Pancreas (tissue), 10 donors: ENCODE measurements at regions not wholly inside any gene's neighbourhood (a gene's known extent, or its start where the extent isn't known, plus 50 kb on each side); places are given as distances from the start of the nearest gene placed in this dataset.
A peak's percentile ranks its signal among the peaks of the same experiment; 100 is the strongest.

Source experiments
- ATAC-seq, 4 donors: fragments of 200-7000 bp; cut with Tn5 transposase; one replicate each; pipeline versions ENCODE4 v1.8.0 to v1.9.1; 2020; ENCODE audit warnings: mild to moderate bottlenecking in 4 of 4, moderate library complexity in 4 of 4
- DNase-seq, 6 donors: peaks; one replicate each; pipeline ENCODE4 v3.0.0-alpha.2; 2020
- FAIRE-seq: peaks from 2 replicates; lab custom pipeline; 2012; peaks lifted over from hg19 to GRCh38; lab: Jason Lieb, UNC
- H3K27ac ChIP-seq, 4 donors: fragments of 200-600 bp; sonication (generic); 1 replicate in 3 of 4; 2 replicates in 1 of 4; pipeline versions ENCODE4 v1.5.0 to v1.8.0; 2020
- H3K27me3 ChIP-seq, 4 donors: fragments of 200-600 bp; one replicate each; pipeline ENCODE4 v1.8.0; 2021
- H3K36me3 ChIP-seq, 3 donors: fragments of 200-600 bp; sonication (generic) in 1 of 3; one replicate each; pipeline versions ENCODE4 v1.5.0 to v1.8.0; 2020 to 2021
- H3K4me1 ChIP-seq, 3 donors: fragments of 200-600 bp; one replicate each; pipeline ENCODE4 v1.8.0; 2021
- H3K4me3 ChIP-seq, 4 donors: fragments of 200-600 bp; sonication (generic) in 2 of 4; one replicate each; pipeline versions ENCODE4 v1.5.0 to v1.8.0; 2020 to 2021
- H3K9me3 ChIP-seq, 4 donors: fragments of 200-600 bp; one replicate each; pipeline ENCODE4 v1.8.0; 2021
- WGBS, 2 donors: extraction: QIAGEN DNeasy Blood & Tissue Kit; methylation state at CpG; one replicate each; pipeline ENCODE4 v1.1.7; 2013; 5-methylcytosine and 5-hydroxymethylcytosine counted together
- intact Hi-C, 3 donors: fragments of 100-400 bp; cut with DNase I; formaldehyde crosslinking; loops; one replicate each; pipeline versions ENCODE4 v1.11.1 to v1.14.2; 2022
- TF ChIP-seq, protein P1 (sequence below), 4 donors: fragments of 200-600 bp; sonication (generic) in 3 of 4; IDR thresholded peaks; one replicate each; pipeline versions ENCODE4 v1.5.0 to v1.8.0; 2021; ENCODE audit warnings: antibody characterized with exemption in 4 of 4
- donor health status: healthy with polysubstance abuse.
- donor health status: DM: no; HTN: no; CAD: no; lungs with moderate emphysema.
- donor health status: DM: no; HTN: no; CAD: no.
- donor health status: control.
- donor health status: control.
- donor health status: Bipolar disorder and iron deficiency.
- donor health status: DM: yes; HTN: yes; CAD: no.
- donor health status: DM: no; HTN: no; CAD: no.
- donor health status: DM: no; HTN: no; CAD: no.
- donor health status: DM: yes; HTN: yes; CAD: no.

DNA sequence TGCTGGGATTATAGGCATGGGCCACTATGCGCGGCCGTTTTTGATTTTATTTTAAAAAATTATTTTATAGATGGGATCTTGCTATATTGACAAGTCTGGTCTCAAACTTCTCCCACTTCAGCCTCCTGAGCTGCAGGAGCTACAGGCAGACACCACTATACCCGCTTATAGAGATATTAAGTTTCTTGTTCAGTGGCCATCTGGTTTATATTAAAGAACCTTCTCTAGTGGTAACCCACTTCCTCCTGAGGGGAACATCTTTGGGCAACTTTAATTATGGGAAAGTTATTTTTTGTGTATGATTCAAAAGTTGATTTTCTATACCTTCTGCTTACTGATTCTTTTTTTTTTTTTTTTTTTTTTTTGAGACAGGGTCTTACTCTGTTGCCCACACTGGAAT lies 172.7 kb downstream of the KLF5 start:
- FAIRE-seq (no peak), DNase-seq (no peak), ATAC-seq (no peak)
- intact Hi-C loops: no loop called here
- Histone ChIP-seq H3K36me3 (no peaks in the 10 kb centered on the region), H3K27me3 (no peaks in the 10 kb centered on the region), H3K9me3 (no peaks in the 10 kb centered on the region), H3K4me3 (no peak overlapping the region), H3K4me1 (no peaks in the 10 kb centered on the region), H3K27ac (no peak overlapping the region)
- TF ChIP-seq, protein P1, sequence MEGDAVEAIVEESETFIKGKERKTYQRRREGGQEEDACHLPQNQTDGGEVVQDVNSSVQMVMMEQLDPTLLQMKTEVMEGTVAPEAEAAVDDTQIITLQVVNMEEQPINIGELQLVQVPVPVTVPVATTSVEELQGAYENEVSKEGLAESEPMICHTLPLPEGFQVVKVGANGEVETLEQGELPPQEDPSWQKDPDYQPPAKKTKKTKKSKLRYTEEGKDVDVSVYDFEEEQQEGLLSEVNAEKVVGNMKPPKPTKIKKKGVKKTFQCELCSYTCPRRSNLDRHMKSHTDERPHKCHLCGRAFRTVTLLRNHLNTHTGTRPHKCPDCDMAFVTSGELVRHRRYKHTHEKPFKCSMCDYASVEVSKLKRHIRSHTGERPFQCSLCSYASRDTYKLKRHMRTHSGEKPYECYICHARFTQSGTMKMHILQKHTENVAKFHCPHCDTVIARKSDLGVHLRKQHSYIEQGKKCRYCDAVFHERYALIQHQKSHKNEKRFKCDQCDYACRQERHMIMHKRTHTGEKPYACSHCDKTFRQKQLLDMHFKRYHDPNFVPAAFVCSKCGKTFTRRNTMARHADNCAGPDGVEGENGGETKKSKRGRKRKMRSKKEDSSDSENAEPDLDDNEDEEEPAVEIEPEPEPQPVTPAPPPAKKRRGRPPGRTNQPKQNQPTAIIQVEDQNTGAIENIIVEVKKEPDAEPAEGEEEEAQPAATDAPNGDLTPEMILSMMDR (IDR thresholded peaks at IDR 0.05): no peak
- 90 to 94% methylated on average over 4 of the region's 4 CpGs for WGBS, 2 donors

DNA sequence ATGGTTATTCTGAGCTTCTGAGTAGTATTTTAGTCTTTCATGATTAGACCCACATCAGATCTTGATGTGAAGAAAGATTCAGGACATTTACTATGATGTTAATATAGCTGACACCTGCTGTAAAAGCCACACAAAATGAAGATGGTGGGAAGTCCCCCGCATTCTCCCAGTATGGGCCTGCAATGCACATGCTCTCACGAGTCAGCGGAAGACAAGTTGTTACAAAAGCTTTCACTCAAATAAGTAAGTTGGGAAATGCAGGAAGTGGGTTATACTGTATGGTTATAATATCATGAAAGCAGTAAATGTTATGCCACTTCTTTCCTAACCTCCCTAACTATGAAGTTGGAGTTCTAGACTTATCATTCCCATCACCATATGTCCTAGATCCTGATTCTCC lies 171.9 kb downstream of the KLF5 start:
- TF ChIP-seq, protein P1 (IDR thresholded peaks at IDR 0.05): no peak
- intact Hi-C loops: no loop called here
- 79 to 83% methylated on average over 3 of the region's 3 CpGs for WGBS, 2 donors
- no peak overlapping the region for H3K4me3 ChIP-seq
- no peaks in the 10 kb centered on the region for H3K4me1 ChIP-seq
- H3K9me3 ChIP-seq: no peaks in the 10 kb centered on the region
- DNase-seq: no peak
- no peak for ATAC-seq
- no peak for FAIRE-seq
- H3K27me3 ChIP-seq: no peaks in the 10 kb centered on the region
- H3K36me3 ChIP-seq: no peaks in the 10 kb centered on the region
- no peak overlapping the region for H3K27ac ChIP-seq

DNA sequence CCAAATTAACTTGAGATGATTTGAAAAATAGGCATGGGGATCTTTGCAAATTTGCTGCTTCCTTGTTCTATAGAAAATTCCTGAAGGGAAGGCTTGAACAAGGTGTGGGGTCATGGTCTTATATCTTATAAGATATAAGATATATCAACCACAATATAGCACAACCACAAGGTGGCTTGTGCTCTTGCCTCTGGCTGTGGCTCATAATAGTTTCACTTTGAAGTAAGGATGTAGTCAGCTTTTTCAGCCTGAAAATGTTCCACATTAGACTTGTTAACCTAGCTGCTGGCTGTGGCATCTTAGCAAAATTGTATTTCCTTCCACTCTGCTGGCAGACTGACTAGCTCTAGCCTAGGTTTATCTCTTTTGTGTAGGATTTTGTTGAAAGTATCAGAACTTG lies 169.7 kb downstream of the KLF5 start:
- Histone ChIP-seq H3K27me3 (no peaks in the 10 kb centered on the region), H3K27ac (no peak overlapping the region), H3K4me3 (no peak overlapping the region), H3K4me1 (no peaks in the 10 kb centered on the region), H3K36me3 (no peaks in the 10 kb centered on the region), H3K9me3 (no peaks in the 10 kb centered on the region)
- DNase-seq (no peak), FAIRE-seq (no peak), ATAC-seq (peak in 1 of 4 donors; percentile 23)
- TF ChIP-seq, protein P1 (IDR thresholded peaks at IDR 0.05): no peak
- intact Hi-C loops: no loop called here

DNA sequence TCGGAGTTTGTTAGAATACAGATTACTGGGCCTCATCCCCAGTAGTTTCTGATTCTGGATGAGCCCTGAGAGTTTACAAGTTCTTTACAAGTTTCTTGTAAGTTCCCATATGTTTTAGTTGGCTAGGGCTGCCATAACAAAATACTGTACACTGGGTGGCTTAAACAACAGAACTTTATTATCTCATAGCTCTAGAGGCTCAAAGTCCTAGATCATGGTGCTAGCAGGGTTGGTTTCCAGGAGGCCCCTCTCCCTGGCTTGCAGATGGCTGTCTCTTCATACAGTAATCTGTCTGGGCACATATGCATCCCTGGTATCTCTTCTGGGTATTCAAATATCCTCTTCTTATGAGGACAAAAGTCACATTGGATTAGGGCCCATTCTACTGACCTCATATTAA lies 167.2 kb downstream of the KLF5 start:
- no peak for DNase-seq
- no peaks in the 10 kb centered on the region for H3K27me3 ChIP-seq
- TF ChIP-seq, protein P1 (IDR thresholded peaks at IDR 0.05): no peak
- intact Hi-C loops: no loop called here
- no peak for FAIRE-seq
- no peaks in the 10 kb centered on the region for H3K4me1 ChIP-seq
- no peaks in the 10 kb centered on the region for H3K36me3 ChIP-seq
- no peak overlapping the region for H3K27ac ChIP-seq
- ATAC-seq: no peak
- no peak overlapping the region for H3K4me3 ChIP-seq
- WGBS, 2 donors: 93 to 97% methylated on average over 1 of the region's 1 CpG
- no peaks in the 10 kb centered on the region for H3K9me3 ChIP-seq

DNA sequence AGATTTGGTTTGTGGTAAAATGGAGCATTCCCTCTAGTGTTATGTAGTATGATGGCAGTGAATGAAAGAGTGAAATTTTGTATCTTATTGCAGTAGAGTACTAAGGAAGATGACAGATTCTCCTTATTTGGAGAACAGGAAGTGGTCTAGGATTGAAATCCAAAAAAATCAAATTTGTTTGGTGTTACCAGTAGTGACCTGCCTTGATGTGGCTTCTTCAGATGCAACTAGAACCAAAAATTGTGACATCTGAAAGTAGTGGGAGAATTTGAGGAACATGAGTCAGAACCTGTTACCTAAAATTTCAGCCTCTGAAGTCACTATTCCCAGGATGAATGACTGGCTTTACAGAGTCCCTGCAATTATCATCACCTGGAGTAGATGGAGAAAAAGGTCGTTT lies 165.9 kb downstream of the KLF5 start:
- TF ChIP-seq, protein P1 (IDR thresholded peaks at IDR 0.05): no peak
- Histone ChIP-seq H3K27me3 (no peaks in the 10 kb centered on the region), H3K4me3 (no peak overlapping the region), H3K36me3 (no peaks in the 10 kb centered on the region), H3K4me1 (no peaks in the 10 kb centered on the region), H3K27ac (no peak overlapping the region), H3K9me3 (no peaks in the 10 kb centered on the region)
- intact Hi-C loops: no loop called here
- ATAC-seq (no peak), FAIRE-seq (no peak), DNase-seq (no peak)
- 58 to 68% methylated on average over 1 of the region's 1 CpG for WGBS, 2 donors
